ENCODE measurements at regions not wholly inside any gene's neighbourhood (a gene's known extent, or its start where the extent isn't known, plus 50 kb on each side); places are given as distances from the start of the nearest gene placed in this dataset.

DNA sequence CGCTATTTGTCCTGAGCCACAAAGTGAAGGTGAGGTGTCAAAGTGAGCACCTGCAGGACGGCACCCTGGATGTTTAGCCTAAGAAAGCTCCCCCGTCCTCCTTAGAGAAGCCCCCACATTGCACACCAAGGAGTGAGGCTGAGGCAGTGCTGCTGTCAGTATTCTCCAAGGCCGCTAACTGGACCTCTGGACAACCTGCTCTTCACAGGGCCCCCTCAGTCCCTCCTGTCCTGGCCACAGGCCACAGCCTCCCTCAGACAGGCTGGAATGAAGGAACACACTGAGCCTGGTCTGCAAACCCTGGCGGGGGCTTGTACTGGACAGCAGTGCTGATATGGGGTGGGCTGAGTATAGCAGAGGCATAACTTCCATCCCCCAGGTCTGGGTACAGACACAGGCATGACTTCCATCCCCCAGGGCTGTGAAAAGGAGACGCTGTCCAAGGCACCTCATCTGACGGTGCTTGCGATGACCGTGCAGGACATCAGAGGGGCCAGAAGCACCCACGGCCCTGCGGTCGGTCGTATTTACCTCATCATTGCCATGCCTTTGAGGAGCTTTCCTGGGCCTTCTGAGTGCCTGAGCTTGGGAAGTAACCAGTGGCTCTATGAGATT, 82.4 kb upstream of the DIO3 start:
- H4K20me1 ChIP-seq (ENCODE audit: insufficient read depth): no peaks in the 10 kb centered on the region
- H3K27me3 ChIP-seq (ENCODE audit: insufficient read depth): no peaks in the 10 kb centered on the region
- no peak for DNase-seq
- no peak overlapping the region for H3K4me2 ChIP-seq
- no peak overlapping the region for H3K4me3 ChIP-seq (ENCODE audit: low read depth in 2 of 2, low read length in 1 of 2)
- H3K79me2 ChIP-seq (ENCODE audit: insufficient read depth): no peaks in the 10 kb centered on the region
- no peak overlapping the region; a peak in 1 of 4 replicates for H3K27ac ChIP-seq (ENCODE audit: low read depth in 2 of 2, low read length in 1 of 2)
- TF ChIP-seq MXI1 (IDR thresholded peaks at IDR 0.05; ENCODE audit: low read depth, low read length) (no peak), FOSL2 (IDR thresholded peaks at IDR 0.05; ENCODE audit: borderline replicate concordance, low read depth) (no peak), POLR2AphosphoS5 (IDR thresholded peaks at IDR 0.05; ENCODE audit: low read depth, low read length) (no peak), RAD21 (IDR thresholded peaks at IDR 0.05; ENCODE audit: low read length) (no peak), EP300 (IDR thresholded peaks at IDR 0.05; ENCODE audit: borderline replicate concordance in 1 of 2, low read depth in 1 of 2, low read length in 1 of 2) (no peak), EZH2phosphoT487 (IDR thresholded peaks at IDR 0.05; ENCODE audit: borderline replicate concordance, low read depth) (no peak), RFX5 (IDR thresholded peaks at IDR 0.05; ENCODE audit: low read length) (no peak), YY1 (IDR thresholded peaks at IDR 0.05; ENCODE audit: low read depth) (no peak), JUND (IDR thresholded peaks at IDR 0.05) (no peak), SIN3A (IDR thresholded peaks at IDR 0.05; ENCODE audit: borderline replicate concordance, low read depth, low read length) (no peak), RCOR1 (IDR thresholded peaks at IDR 0.05; ENCODE audit: low read length) (no peak), MEF2A (IDR thresholded peaks at IDR 0.05; ENCODE audit: borderline replicate concordance, low read depth) (no peak), ELF1 (IDR thresholded peaks at IDR 0.05) (no peak), GABPA (IDR thresholded peaks at IDR 0.05; ENCODE audit: low read depth) (no peak), FOXJ3 (CRISPR knock-in tag; IDR thresholded peaks at IDR 0.05) (no peak), TCF12 (IDR thresholded peaks at IDR 0.05) (no peak)
- TF ChIP-seq, protein P1, sequence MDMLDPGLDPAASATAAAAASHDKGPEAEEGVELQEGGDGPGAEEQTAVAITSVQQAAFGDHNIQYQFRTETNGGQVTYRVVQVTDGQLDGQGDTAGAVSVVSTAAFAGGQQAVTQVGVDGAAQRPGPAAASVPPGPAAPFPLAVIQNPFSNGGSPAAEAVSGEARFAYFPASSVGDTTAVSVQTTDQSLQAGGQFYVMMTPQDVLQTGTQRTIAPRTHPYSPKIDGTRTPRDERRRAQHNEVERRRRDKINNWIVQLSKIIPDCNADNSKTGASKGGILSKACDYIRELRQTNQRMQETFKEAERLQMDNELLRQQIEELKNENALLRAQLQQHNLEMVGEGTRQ (IDR thresholded peaks at IDR 0.05; ENCODE audit: borderline replicate concordance, low read depth, low read length): no peak
- TF ChIP-seq, protein P2, sequence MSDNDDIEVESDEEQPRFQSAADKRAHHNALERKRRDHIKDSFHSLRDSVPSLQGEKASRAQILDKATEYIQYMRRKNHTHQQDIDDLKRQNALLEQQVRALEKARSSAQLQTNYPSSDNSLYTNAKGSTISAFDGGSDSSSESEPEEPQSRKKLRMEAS (IDR thresholded peaks at IDR 0.05; ENCODE audit: low read depth): no peak
- TF ChIP-seq, protein P3, sequence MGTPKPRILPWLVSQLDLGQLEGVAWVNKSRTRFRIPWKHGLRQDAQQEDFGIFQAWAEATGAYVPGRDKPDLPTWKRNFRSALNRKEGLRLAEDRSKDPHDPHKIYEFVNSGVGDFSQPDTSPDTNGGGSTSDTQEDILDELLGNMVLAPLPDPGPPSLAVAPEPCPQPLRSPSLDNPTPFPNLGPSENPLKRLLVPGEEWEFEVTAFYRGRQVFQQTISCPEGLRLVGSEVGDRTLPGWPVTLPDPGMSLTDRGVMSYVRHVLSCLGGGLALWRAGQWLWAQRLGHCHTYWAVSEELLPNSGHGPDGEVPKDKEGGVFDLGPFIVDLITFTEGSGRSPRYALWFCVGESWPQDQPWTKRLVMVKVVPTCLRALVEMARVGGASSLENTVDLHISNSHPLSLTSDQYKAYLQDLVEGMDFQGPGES (IDR thresholded peaks at IDR 0.05; ENCODE audit: low read depth, low read length): no peak
- no peaks in the 10 kb centered on the region for H3F3A ChIP-seq (replicated peaks; ENCODE audit: insufficient read depth)
- ChIA-PET CTCF (interaction anchor here (1.1 kb wide), 1 partner anchor 47 kb away, joined by 3 read pairs; no protein-coding TSS in a partner anchor), POLR2A (no interaction called here)
- WGBS (ENCODE audit: low lambda C conversion rate): 75% methylated on average over 11 of the region's 13 CpGs
- H3K4me1 ChIP-seq (ENCODE audit: control insufficient read depth in 1 of 2, insufficient read depth in 2 of 2, low read depth in 1 of 2, low read length in 1 of 2): peaks cover 0 to 27% of the 10 kb centered on the region in 2 experiments; a peak in 1 of 4 replicates
- no peak overlapping the region for H3K9ac ChIP-seq
- H3K9me2 ChIP-seq: no peaks in the 10 kb centered on the region
- no peaks in the 10 kb centered on the region for H3K36me3 ChIP-seq (replicated peaks in 1 of 2; ENCODE audit: control insufficient read depth in 1 of 2, insufficient read depth in 2 of 2, low read length in 1 of 2)
- H2AFZ ChIP-seq (ENCODE audit: low read depth): no peak overlapping the region
- no peaks in the 10 kb centered on the region for H3K9me3 ChIP-seq

Data from SK-N-SH (cell line).